GM19463 (cell line): ENCODE measurements at regions not wholly inside any gene's neighbourhood (a gene's known extent, or its start where the extent isn't known, plus 50 kb on each side); places are given as distances from the start of the nearest gene placed in this dataset.
"Not testable (repeated sequence)": the region's sequence is repeated elsewhere in the genome, so short reads cannot be mapped to it uniquely, and the experiment has no call there.

Source experiments
- ATAC-seq: cut with Tn5 transposase; IDR thresholded peaks from one replicate; pipeline ENCODE4 v1.9.1; 2021; ENCODE audit warnings: mild to moderate bottlenecking, moderate library complexity; ENCODE audit not compliant: unreplicated experiment

DNA sequence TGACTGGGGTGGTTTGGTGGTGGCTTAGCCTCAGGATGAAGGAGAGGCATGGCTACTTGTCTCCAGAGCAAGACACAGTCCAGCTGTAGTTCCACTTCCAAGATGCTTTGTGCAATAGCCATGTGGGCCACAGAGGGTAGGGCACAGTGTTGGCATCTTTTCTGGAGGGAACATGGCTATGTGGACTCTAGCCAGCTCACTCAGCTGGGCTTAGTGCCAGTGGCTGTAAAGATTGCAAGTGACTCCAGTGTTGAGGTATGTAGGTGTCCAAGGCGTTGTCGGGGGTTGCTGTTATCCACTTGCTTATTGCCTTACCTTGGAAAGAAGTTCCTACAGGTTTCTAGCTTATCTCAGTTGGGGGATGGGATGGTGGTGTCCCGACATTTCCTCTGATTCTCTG, 233.4 kb downstream of the CD109 start:
- ATAC-seq, result no peak

- ATAC-seq, result no peak
These were observed 231.4 kb downstream of the CD109 start for GRCh38 chr6:73927421-73927820.

DNA sequence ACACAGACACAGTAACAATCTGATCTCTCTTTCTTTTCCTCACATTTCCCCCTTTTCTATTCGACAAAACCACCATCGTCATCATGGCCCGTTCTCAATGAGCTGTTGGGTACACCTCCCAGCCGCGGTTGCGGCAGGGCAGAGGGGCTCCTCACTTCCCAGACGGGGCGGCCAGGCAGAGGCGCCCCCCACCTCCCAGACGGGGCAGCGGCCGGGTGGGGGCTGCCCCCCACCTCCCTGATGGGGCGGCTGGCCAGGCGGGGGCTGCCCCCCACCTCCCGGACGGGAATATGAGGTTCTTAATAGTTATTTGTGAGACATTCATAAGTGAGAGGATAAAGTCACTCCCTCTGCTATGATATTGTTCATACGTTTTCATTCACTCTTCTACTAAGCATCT, 229.7 kb downstream of the CD109 start:
- not testable (repeated sequence) for ATAC-seq

GRCh38 chr6:73923905-73924485, 228.0 kb downstream of the CD109 start:
- ATAC-seq, result no peak

GRCh38 chr6:73903155-73903554, 207.2 kb downstream of the CD109 start:
- no peak for ATAC-seq

DNA sequence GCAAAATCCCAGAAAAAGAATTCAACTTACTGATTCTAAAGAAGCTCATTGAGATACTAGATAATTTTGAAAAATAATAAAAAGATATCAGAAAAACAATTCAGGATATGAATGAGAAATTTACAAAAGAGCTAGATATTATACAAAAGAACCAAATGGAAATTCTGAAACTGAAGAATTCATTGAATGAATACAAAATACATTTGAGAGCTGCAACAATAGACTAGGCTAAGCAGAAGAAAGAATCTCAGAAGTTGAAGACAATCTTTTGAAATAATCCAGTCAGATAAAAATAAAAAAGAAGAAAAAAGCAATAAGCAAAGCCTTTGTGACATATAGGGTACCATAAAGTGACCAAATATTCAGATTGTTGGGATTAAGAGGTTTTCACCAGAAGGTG, 206.0 kb downstream of the CD109 start:
- no peak for ATAC-seq

DNA sequence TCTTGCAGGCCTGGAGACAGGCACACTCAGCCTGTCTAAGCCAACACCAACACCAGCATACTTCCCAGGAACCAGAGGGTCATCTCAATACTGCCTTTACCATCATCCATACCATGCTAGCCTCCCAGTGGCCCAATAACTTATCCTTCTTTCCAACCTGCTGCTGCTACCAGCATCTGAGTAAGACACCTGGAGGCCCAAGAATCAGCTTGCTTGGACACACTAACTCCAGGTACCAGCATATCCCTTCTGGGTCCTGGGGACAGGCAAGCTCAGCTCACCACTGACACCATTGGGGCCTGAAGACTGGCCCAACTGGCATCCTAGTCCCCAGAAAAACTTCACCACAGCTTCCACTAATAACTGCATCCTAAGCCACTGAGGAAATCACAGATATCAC, 205.3 kb downstream of the CD109 start:
- no peak for ATAC-seq

GRCh38 chr6:73898599-73898998, 202.6 kb downstream of the CD109 start:
- no peak for ATAC-seq

GRCh38 chr6:73893696-73894095, 197.7 kb downstream of the CD109 start:
- no peak for ATAC-seq

GRCh38 chr6:73888050-73888449, 192.0 kb downstream of the CD109 start:
- no peak for ATAC-seq

- no peak for ATAC-seq
These were observed 189.4 kb downstream of the CD109 start for GRCh38 chr6:73885393-73885792.

GRCh38 chr6:73884540-73884939, 188.5 kb downstream of the CD109 start:
- no peak for ATAC-seq

GRCh38 chr6:73879501-73880293, 183.7 kb downstream of the CD109 start:
- no peak for ATAC-seq

- ATAC-seq, result no peak
These were observed 182.4 kb downstream of the CD109 start for GRCh38 chr6:73878403-73878802.
